GM10266 (cell line): ENCODE measurements at regions not wholly inside any gene's neighbourhood (a gene's known extent, or its start where the extent isn't known, plus 50 kb on each side); places are given as distances from the start of the nearest gene placed in this dataset.
"Not testable (repeated sequence)": the region's sequence is repeated elsewhere in the genome, so short reads cannot be mapped to it uniquely, and the experiment has no call there.

Source experiments
- DNase-seq: peaks from one replicate; pipeline ENCODE4 v3.0.0; 2012; ENCODE audit errors: extremely low spot score
- TF ChIP-seq, protein P1 (sequence below): IDR thresholded peaks from 2 replicates; pipeline ENCODE4 v1.5.1; 2012; ENCODE audit warnings: mild to moderate bottlenecking, low read depth; ENCODE audit not compliant: control insufficient read depth, insufficient read depth; ENCODE audit errors: missing control alignments

DNA sequence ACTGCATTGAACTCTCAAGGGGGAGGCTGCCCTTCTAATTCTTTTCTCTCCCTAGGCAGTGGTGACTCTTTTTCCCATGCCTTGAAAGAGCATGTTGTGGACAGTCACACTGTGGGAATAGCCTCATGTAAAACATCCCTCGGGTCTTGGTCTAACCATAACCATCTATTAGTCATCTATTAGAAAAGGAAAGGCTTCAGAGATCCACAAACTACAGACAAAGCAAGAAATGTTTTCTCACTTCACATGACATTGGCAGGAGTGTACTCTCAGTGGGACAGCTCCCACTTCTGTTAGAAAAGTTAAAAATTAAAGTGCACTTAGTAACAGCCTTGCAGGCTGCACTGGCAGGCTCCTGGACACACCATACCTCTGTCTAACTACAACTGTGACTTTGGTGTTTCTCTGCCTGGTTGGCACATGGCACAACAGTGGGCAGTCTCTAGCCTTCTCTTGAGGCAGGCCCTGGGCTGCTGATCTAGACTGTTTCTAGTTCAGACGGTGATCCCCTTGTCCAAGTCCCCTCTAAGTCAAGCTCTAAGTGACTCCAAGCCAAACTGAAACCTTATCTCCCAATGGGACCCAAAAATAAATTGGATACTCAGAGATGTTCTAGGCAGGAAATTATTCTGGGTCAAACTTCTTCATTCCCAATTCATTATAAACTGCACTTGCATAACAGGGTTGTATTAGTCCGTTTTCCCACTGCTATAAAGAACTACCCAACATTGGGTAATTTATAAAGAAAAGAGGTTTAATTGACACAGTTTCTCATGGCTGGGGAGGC lies 57.9 kb upstream of the ITGB1 start:
- TF ChIP-seq, protein P1, sequence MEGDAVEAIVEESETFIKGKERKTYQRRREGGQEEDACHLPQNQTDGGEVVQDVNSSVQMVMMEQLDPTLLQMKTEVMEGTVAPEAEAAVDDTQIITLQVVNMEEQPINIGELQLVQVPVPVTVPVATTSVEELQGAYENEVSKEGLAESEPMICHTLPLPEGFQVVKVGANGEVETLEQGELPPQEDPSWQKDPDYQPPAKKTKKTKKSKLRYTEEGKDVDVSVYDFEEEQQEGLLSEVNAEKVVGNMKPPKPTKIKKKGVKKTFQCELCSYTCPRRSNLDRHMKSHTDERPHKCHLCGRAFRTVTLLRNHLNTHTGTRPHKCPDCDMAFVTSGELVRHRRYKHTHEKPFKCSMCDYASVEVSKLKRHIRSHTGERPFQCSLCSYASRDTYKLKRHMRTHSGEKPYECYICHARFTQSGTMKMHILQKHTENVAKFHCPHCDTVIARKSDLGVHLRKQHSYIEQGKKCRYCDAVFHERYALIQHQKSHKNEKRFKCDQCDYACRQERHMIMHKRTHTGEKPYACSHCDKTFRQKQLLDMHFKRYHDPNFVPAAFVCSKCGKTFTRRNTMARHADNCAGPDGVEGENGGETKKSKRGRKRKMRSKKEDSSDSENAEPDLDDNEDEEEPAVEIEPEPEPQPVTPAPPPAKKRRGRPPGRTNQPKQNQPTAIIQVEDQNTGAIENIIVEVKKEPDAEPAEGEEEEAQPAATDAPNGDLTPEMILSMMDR = no peak
- no peak for DNase-seq

DNA sequence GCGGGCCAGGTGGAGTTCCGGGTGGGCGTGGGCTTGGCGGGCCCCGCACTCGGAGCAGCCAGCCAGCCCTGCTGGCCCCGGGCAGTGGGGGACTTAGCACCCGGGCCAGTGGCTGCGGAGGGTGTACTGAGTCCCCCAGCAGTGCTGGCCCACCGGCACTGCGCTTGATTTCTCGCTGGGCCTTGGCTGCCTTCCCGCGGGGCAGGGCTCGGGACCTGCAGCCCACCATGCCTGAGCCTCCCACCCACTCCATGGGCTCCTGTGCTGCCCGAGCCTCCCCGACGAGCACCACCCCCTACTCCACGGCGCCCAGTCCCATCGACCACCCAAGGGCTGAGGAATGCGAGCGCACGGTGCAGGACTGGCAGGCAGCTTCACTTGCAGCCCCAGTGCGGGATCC lies 55.3 kb upstream of the ITGB1 start:
- not testable (repeated sequence) for DNase-seq

DNA sequence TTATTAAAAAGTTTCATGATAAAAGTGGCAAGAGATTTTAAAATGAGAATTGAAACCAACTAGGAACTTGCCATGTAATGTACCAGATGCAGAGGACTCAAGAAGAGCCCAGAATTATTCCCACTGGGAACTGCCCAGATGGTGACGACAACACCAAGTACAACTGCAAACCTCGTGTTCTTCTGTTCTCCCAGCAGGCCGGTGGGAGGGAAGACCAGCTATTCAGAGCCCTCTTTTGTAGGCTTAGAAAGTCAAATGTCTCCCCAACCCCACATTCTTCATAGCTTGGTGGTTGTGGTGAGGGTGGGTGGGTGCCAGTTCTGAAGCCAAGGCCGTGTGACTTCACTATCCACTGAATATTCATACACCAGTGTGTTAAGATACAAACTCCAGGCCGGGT lies 54.3 kb upstream of the ITGB1 start:
- TF ChIP-seq, protein P1 = no peak
- no peak for DNase-seq

DNA sequence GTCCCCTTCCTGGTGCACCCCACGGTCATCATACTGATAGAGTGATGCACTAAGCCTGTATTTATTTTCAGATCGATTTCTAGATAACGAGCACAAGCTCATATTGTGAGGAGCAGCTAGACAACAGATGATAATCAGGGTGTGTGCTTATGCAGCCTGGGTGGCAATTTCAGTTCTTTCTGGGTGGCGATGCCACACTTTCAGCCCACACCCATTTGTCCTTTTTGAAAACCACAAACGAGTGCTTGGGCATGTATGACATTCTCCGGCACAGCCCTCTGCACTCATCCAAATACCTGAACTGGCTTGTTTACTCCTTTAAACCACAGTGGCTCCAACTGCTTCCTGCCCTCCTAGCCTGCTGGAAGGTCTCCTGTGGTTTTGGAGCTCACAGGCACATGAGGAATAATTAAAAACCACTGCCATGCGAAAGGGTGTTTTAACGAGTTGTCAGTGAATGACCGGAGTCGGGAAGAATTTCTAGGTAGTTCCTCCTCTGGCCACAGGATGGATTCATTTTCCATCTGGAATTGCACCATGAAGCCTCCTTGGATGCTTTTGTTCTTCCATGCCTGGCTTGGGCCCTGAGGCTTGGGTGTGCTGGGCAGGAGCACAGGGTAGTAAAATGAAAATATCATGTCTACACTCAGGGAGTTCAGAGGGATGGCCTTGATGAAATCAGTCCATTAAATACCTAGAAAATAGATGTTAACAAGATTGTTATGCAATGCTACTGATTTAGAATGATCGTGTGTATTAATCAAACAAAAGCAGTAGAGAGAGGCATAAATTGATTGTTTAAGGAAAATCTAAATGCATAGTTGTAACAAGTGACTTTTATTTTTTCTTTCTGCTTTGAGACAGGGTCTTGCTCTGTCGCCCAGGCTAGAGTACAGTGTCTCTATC lies 52.4 kb upstream of the ITGB1 start:
- DNase-seq = no peak
- TF ChIP-seq, protein P1 = no peak

DNA sequence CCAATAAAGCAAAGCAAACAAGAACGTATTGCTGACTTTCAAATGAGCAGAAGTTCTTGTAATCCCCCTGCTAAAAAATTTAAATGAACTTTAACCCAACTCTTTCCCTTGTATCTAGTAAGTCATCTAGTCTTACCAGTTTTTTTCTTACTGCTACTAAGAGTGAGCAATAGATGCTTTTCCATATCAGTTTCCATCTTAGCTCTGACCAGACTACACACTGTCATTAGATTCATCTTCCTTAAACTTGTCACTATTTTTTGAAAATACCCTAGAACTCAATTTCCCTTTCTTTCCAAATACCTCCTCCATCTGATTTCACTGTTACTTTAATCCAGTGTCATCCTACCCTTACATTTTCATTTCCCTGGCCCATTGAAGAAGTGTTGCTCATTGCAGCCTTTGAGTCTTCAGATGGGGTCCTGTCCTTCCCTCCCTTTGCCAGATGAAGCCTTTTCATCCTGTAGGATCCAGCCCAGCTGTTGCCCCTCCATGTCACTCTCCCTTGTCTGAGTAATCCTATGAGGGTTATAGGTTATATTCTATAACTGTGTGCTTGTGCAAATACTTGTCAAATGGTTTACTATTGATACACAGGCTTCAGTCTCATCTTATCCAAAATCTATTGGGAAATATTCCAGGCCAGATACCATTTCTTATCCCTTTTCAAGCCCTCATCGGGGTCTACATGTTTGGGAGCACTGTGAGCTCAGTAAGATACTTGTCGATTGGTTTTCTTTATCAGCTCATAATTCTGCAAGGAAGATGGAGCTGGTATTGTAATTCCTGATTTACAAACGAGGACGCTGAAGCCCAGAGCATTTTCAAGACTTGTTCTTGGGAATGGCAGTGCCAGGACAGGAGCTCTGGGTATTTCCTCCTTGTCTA lies 51.5 kb upstream of the ITGB1 start:
- TF ChIP-seq, protein P1 = no peak
- DNase-seq = no peak

DNA sequence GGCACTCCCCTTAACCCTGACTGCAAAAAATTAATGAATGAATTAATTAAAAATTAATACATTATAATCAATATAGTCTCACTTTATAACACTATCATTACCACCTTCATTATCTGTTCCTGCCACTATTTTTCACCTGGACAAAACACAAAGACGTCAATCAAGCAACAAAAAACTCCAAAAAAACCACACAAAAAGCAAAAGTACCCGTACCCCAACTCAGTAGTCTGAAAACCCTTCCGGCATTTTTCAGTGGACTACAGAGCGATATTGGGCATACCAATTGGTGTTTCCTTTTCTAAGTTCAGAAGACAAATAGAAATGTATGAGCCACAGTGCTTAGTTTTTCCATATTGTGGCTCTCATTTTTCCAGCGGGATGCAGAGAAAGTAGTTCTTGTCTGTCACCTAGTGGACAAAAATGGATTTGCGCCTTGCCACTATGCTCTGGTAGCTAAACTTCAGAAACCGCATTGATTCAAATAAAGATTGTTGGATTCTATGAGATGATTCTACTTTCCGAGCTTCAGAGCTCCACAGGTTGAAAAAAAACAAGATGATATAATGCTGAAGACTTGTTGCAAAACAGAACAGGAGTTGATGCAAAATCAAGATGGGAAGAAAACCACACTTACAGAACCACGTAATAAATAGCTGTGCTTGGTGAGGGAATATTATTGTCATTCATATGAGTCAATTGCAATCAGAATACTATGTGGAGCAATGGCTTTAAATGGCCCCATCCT lies 50.6 kb upstream of the ITGB1 start:
- peak; percentile 70 for DNase-seq
- TF ChIP-seq, protein P1 = peak; percentile 90

DNA sequence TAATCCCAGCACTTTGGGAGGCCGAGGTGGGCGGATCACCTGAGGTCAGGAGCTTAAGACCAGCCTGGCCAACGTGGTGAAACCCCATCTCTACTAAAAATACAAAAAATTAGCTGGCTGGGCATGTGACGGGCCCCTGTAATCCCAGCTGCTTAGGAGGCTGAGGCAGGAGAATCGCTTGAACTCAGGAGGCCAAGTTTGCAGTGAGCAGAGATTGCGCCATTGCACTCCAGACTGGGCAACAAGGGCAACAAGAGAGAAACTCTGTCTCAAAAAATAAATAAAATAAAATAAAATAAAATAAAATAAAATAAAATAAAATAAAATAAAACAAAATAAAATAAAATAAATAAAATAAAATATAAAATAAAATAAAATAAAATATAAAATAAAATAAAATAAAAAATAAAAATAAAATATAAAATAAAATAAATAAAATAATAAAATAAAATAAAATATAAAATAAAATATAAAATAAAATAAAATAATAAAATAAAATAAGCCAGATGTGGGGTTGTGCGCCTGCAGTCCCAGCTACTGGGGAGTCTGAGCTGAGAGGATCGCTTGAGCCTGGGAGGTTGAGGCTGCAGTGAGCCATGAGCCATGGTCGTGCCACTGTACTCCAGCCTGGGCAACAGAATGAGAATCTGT lies 49.8 kb upstream of the ITGB1 start:
- DNase-seq = not testable (repeated sequence)
